Adrenal gland (tissue), 5 donors: ENCODE measurements at regions not wholly inside any gene's neighbourhood (a gene's known extent, or its start where the extent isn't known, plus 50 kb on each side); places are given as distances from the start of the nearest gene placed in this dataset.

Experiments used
- POLR2A ChIP-seq, 2 donors: fragments of 450-650 bp; IDR thresholded peaks; one replicate each; pipeline ENCODE4 v1.6.1; 2017; ENCODE audit warnings: antibody characterized with exemption in 2 of 2, mild to moderate bottlenecking in 2 of 2, moderate library complexity in 1 of 2
- TF ChIP-seq, protein P1 (sequence below), 6 experiments: fragments of 450-650 bp in 4 of 6; fragments of 200-600 bp in 2 of 6; sonication (generic) in 1 of 6; IDR thresholded peaks; 1 replicate in 5 of 6; 2 replicates in 1 of 6; pipeline versions ENCODE4 v1.5.1 to v1.8.0; 2016 to 2021; ENCODE audit warnings: antibody characterized with exemption in 6 of 6, mild to moderate bottlenecking in 2 of 6, moderate library complexity in 1 of 6
- donor health status: DM: no; HTN: no; CAD: no.

GRCh38 chr3:16366-16765 is 180.2 kb upstream of the CHL1 start:
- TF ChIP-seq POLR2A (IDR thresholded peaks at IDR 0.05) = no peak
- TF ChIP-seq, protein P1, sequence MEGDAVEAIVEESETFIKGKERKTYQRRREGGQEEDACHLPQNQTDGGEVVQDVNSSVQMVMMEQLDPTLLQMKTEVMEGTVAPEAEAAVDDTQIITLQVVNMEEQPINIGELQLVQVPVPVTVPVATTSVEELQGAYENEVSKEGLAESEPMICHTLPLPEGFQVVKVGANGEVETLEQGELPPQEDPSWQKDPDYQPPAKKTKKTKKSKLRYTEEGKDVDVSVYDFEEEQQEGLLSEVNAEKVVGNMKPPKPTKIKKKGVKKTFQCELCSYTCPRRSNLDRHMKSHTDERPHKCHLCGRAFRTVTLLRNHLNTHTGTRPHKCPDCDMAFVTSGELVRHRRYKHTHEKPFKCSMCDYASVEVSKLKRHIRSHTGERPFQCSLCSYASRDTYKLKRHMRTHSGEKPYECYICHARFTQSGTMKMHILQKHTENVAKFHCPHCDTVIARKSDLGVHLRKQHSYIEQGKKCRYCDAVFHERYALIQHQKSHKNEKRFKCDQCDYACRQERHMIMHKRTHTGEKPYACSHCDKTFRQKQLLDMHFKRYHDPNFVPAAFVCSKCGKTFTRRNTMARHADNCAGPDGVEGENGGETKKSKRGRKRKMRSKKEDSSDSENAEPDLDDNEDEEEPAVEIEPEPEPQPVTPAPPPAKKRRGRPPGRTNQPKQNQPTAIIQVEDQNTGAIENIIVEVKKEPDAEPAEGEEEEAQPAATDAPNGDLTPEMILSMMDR (IDR thresholded peaks at IDR 0.05) = no peak
